Liver (tissue), 8 donors: ENCODE measurements at regions not wholly inside any gene's neighbourhood (a gene's known extent, or its start where the extent isn't known, plus 50 kb on each side); places are given as distances from the start of the nearest gene placed in this dataset.

Experiments used
- DNase-seq: peaks from one replicate; pipeline ENCODE4 v3.0.0-alpha.2; 2017; ENCODE audit warnings: low spot score
- H3K27ac ChIP-seq, 2 donors: one replicate each; pipeline ENCODE4 v1.7.0; 2013; ENCODE audit warnings: inconsistent platforms in 2 of 2, low read length in 2 of 2, control low read depth in 1 of 2, low read depth in 1 of 2, mild to moderate bottlenecking in 1 of 2
- H3K27me3 ChIP-seq, 4 donors: one replicate each; pipeline versions ENCODE4 v1.6.1 to v1.7.0; 2013; ENCODE audit warnings: low read length in 3 of 4, inconsistent platforms in 1 of 4, mild to moderate bottlenecking in 1 of 4, moderate library complexity in 1 of 4; ENCODE audit not compliant: control insufficient read depth in 4 of 4, insufficient read depth in 4 of 4
- H3K36me3 ChIP-seq, 4 donors: one replicate each; pipeline versions ENCODE4 v1.6.1 to v1.7.0; 2013; ENCODE audit warnings: low read length in 3 of 4, mild to moderate bottlenecking in 3 of 4, low read depth in 1 of 4, moderate library complexity in 1 of 4; ENCODE audit not compliant: control insufficient read depth in 4 of 4, insufficient read depth in 3 of 4
- H3K4me1 ChIP-seq, 4 donors: one replicate each; pipeline versions ENCODE4 v1.6.1 to v1.7.0; 2013; ENCODE audit warnings: low read length in 3 of 4, mild to moderate bottlenecking in 3 of 4, moderate library complexity in 1 of 4; ENCODE audit not compliant: control insufficient read depth in 4 of 4, insufficient read depth in 4 of 4
- H3K4me3 ChIP-seq, 3 donors: one replicate each; pipeline versions ENCODE4 v1.6.1 to v1.7.0; 2013; ENCODE audit warnings: low read length in 3 of 3, control low read depth in 1 of 3, low read depth in 1 of 3, mild to moderate bottlenecking in 1 of 3
- H3K9ac ChIP-seq, 2 donors: one replicate each; pipeline ENCODE4 v1.7.0; 2013; ENCODE audit warnings: low read length in 2 of 2, mild to moderate bottlenecking in 2 of 2, moderate library complexity in 2 of 2, control low read depth in 1 of 2, low read depth in 1 of 2
- H3K9me3 ChIP-seq, 4 donors: one replicate each; pipeline versions ENCODE4 v1.6.1 to v1.7.0; 2013; ENCODE audit warnings: low read length in 3 of 4; ENCODE audit not compliant: control insufficient read depth in 4 of 4
- ATF3 ChIP-seq: IDR thresholded peaks from 2 replicates; pipeline ENCODE4 v1.6.1; 2016; ENCODE audit warnings: antibody characterized with exemption
- FOXA1 ChIP-seq: IDR thresholded peaks from 2 replicates; pipeline ENCODE4 v1.6.1; 2016; ENCODE audit warnings: antibody characterized with exemption
- FOXA2 ChIP-seq: IDR thresholded peaks from 2 replicates; pipeline ENCODE4 v1.6.1; 2016; ENCODE audit warnings: antibody characterized with exemption
- HNF4G ChIP-seq: IDR thresholded peaks from 2 replicates; pipeline ENCODE4 v1.6.1; 2016; ENCODE audit warnings: antibody characterized with exemption
- JUND ChIP-seq, 2 donors: IDR thresholded peaks; 2 replicates each; pipeline ENCODE4 v1.6.1; 2016; ENCODE audit warnings: antibody characterized with exemption in 2 of 2
- NR2F2 ChIP-seq: IDR thresholded peaks from 2 replicates; pipeline ENCODE4 v1.6.1; 2016; ENCODE audit warnings: antibody characterized with exemption
- RAD21 ChIP-seq, 2 donors: IDR thresholded peaks; 2 replicates each; pipeline ENCODE4 v1.6.1; 2016; ENCODE audit warnings: antibody characterized with exemption in 2 of 2, mild to moderate bottlenecking in 2 of 2
- REST ChIP-seq: IDR thresholded peaks from 2 replicates; pipeline ENCODE4 v1.6.1; 2016; ENCODE audit warnings: antibody characterized with exemption, mild to moderate bottlenecking
- RXRA ChIP-seq, 2 donors: IDR thresholded peaks; 2 replicates each; pipeline ENCODE4 v1.6.1; 2017 to 2018; ENCODE audit warnings: antibody characterized with exemption in 2 of 2, mild to moderate bottlenecking in 1 of 2
- SP1 ChIP-seq: IDR thresholded peaks from 2 replicates; pipeline ENCODE4 v1.6.1; 2018; ENCODE audit warnings: antibody characterized with exemption, mild to moderate bottlenecking
- TAF1 ChIP-seq: conservative IDR thresholded peaks from 2 replicates; pipeline ENCODE4 v1.6.1; 2016; ENCODE audit warnings: antibody characterized with exemption, mild to moderate bottlenecking
- YY1 ChIP-seq: IDR thresholded peaks from 2 replicates; pipeline ENCODE4 v1.6.1; 2016; ENCODE audit warnings: antibody characterized with exemption, mild to moderate bottlenecking
- WGBS: extraction: QIAGEN DNeasy Blood & Tissue Kit; methylation state at CpG from one replicate; pipeline ENCODE4 v1.1.7; 2013; 5-methylcytosine and 5-hydroxymethylcytosine counted together
- TF ChIP-seq, protein P1 (sequence below): IDR thresholded peaks from 2 replicates; pipeline ENCODE4 v1.6.1; 2016; ENCODE audit warnings: antibody characterized with exemption
- TF ChIP-seq, protein P2 (sequence below): fragments of 150-350 bp; IDR thresholded peaks from 2 replicates; pipeline ENCODE4 v1.5.1; 2017; ENCODE audit warnings: improper control_type of control experiment, low read depth, low read length; ENCODE audit not compliant: missing input control
- donor health status: healthy.
- donor health status: healthy.
- donor health status: healthy.
- donor health status: healthy.
- donor health status: healthy.

DNA sequence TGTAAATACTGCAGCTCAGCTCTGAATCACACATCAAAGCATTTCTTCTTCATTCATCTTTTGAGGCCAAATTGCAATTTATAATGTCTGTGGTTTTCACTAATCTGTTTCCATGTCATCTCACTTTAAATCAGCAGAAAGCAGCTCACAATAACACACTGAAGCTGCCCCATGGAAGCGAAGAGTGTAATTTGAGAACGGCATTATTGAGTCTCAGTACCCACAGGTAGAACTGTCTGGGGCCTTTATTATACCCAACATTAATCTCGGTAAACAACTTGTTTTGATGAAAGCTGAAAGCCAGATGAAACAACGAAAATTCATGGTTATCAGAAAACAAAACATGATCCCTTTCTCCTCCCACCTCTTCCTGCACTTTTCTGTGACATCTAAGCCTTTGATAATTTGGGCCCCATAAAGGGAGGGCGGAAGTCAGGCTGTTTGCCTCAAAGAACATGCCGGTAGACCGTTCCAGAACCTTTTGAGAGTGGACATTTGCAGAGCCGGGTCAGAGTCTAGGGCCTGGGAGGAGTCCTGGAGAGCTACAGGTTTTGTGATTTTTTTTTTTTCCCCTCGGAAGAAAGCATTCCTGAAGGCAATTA, 68.2 kb upstream of the SESN3 start:
- no peak overlapping the region for H3K27ac ChIP-seq
- no peaks in the 10 kb centered on the region for H3K27me3 ChIP-seq
- H3K9ac ChIP-seq: no peak overlapping the region
- peaks cover 0 to 5% (median 2%) of the 10 kb centered on the region in 4 donors for H3K4me1 ChIP-seq
- TF ChIP-seq RXRA (IDR thresholded peaks at IDR 0.05) (no peak), YY1 (no peak), NR2F2 (no peak), FOXA1 (no peak), JUND (IDR thresholded peaks at IDR 0.05) (no peak), ATF3 (no peak), SP1 (no peak), REST (no peak), RAD21 (IDR thresholded peaks at IDR 0.05) (no peak), TAF1 (no peak), HNF4G (no peak)
- TF ChIP-seq, protein P1, sequence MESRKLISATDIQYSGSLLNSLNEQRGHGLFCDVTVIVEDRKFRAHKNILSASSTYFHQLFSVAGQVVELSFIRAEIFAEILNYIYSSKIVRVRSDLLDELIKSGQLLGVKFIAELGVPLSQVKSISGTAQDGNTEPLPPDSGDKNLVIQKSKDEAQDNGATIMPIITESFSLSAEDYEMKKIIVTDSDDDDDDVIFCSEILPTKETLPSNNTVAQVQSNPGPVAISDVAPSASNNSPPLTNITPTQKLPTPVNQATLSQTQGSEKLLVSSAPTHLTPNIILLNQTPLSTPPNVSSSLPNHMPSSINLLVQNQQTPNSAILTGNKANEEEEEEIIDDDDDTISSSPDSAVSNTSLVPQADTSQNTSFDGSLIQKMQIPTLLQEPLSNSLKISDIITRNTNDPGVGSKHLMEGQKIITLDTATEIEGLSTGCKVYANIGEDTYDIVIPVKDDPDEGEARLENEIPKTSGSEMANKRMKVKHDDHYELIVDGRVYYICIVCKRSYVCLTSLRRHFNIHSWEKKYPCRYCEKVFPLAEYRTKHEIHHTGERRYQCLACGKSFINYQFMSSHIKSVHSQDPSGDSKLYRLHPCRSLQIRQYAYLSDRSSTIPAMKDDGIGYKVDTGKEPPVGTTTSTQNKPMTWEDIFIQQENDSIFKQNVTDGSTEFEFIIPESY: no peak
- TF ChIP-seq, protein P2, sequence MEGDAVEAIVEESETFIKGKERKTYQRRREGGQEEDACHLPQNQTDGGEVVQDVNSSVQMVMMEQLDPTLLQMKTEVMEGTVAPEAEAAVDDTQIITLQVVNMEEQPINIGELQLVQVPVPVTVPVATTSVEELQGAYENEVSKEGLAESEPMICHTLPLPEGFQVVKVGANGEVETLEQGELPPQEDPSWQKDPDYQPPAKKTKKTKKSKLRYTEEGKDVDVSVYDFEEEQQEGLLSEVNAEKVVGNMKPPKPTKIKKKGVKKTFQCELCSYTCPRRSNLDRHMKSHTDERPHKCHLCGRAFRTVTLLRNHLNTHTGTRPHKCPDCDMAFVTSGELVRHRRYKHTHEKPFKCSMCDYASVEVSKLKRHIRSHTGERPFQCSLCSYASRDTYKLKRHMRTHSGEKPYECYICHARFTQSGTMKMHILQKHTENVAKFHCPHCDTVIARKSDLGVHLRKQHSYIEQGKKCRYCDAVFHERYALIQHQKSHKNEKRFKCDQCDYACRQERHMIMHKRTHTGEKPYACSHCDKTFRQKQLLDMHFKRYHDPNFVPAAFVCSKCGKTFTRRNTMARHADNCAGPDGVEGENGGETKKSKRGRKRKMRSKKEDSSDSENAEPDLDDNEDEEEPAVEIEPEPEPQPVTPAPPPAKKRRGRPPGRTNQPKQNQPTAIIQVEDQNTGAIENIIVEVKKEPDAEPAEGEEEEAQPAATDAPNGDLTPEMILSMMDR: no peak
- no peak overlapping the region for H3K4me3 ChIP-seq
- no peaks in the 10 kb centered on the region for H3K36me3 ChIP-seq
- DNase-seq: no peak
- H3K9me3 ChIP-seq: no peaks in the 10 kb centered on the region
- 86% methylated on average over 9 of the region's 9 CpGs for WGBS

DNA sequence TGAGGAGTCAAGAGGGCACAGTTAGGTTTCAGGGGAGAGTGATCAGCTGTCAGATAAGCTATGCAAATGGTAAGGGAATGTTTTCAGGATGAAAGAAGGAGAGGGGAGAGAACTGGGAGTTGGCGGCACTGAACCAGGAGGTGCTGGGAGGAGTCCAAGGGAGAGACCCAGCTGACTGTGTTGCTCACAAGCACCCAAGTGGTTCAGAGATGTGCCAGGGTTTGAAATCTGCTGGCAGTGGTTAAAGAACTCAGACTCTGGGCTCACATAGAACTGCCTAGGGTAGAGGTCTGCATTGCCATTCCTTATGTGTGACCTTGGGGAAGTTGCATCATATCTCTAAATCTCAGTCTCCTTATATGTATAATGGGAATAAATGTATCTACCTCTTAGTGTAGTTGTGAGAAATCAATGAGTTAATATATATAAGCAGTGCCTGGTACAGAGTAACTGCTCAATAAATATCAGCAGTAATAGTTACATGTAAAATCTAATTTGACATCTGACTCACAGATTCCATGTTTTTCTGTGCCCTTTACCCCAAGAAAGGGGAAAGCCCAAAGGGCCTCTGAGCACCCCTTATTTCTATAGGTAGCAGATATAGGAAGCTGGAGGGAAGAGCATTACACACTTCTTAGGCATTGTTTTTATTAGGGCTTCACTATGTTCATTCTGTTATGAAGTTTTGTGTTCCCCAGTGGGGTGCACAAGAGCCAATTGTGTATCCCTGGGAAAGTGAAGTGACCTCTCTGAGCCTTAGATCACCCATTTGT, 66.9 kb upstream of the SESN3 start:
- no peak overlapping the region for H3K4me3 ChIP-seq
- no peak overlapping the region for H3K27ac ChIP-seq
- WGBS: 98% methylated on average over 1 of the region's 1 CpG
- DNase-seq: no peak
- no peaks in the 10 kb centered on the region for H3K27me3 ChIP-seq
- H3K9me3 ChIP-seq: no peaks in the 10 kb centered on the region
- no peaks in the 10 kb centered on the region for H3K36me3 ChIP-seq
- H3K9ac ChIP-seq: no peak overlapping the region
- peaks cover 0 to 5% (median 2%) of the 10 kb centered on the region in 4 donors for H3K4me1 ChIP-seq
- TF ChIP-seq FOXA2: no peak
- TF ChIP-seq, protein P2: no peak
